ENCODE measurements at regions not wholly inside any gene's neighbourhood (a gene's known extent, or its start where the extent isn't known, plus 50 kb on each side); places are given as distances from the start of the nearest gene placed in this dataset.
"Not testable (repeated sequence)": the region's sequence is repeated elsewhere in the genome, so short reads cannot be mapped to it uniquely, and the experiment has no call there.

DNA sequence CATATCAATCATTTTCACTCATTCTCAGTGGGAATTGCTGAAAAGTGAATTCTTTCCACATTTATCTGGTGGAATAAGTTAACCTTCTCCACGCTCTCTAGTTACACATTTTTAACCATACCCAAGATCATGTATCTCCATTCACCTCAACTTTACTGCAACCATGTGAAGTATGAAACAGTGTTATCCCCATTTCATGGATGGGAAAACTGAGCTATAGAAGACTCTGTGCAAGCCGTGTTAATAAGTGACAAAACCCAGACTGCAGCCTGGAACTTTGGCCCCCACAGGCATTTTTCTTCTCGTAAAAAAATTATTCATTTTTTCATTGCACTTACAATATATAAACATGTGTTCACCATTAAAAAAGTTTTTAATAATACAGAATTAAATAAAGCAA is 82.4 kb upstream of the CCND2 start:
- DNase-seq = no peak

- no peak for DNase-seq
Observed at GRCh38 chr12:4190366-4191063, 83.0 kb upstream of the CCND2 start.

DNA sequence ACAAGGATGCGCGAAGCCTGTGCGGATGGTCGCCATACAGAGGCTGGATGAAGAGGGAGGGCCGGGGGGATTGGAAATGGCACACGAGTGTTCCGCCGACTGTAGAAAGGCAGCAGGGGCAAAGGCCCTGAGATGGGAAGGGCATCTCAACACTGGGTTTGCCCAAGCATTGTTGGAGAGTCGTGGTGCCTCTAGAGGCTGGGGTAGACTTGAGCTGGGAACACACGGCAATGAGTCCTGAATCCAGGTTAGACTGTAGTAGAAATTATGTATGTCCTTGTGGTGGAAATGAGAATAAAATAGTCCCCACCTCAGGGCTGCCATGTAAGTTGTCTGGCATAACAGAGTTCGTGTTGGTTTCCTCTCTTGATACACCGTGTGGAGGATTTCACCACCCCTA is 83.8 kb upstream of the CCND2 start:
- DNase-seq = no peak

- DNase-seq = no peak
Observed at GRCh38 chr12:4187916-4188315, 85.6 kb upstream of the CCND2 start.

GRCh38 chr12:4187315-4187714 is 86.2 kb upstream of the CCND2 start:
- not testable (repeated sequence) for DNase-seq

DNA sequence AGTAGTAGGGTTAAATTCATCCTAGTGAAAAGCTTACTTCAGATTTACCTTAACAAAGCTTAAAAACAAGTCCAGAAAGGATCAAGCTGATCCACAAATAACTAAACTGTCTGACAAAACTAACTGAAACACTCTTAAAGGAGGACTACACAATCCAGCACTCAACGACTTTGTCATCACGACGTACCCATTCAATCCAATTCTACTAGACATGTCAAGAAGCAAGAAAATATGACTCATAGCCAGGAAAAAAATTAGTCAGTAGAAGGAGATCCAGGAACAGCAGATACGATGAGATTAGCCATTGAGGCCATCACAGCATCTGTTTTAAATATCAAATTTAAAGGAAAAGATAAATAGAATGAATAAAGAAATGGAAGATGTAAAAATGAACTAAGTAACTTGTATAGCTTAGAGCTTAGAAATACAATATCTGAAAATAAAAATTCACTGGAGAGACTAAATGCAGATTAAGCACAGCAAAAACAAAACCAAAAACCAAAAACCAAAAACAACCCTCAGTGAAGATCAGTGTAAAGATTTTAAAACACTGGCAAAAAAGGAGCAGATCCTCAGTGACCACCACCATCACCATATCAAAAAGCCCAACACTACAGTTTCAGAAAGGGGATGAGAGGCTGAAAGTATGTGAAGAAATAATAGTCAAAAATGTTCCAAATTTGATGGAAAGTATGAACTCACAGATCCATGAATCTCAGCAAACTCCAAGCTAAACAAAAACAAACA is 95.0 kb upstream of the CCND2 start:
- DNase-seq = no peak

- no peak for DNase-seq
Observed at GRCh38 chr12:4177262-4177661, 96.3 kb upstream of the CCND2 start.

GRCh38 chr12:4176168-4176567 is 97.4 kb upstream of the CCND2 start:
- DNase-seq = no peak

DNA sequence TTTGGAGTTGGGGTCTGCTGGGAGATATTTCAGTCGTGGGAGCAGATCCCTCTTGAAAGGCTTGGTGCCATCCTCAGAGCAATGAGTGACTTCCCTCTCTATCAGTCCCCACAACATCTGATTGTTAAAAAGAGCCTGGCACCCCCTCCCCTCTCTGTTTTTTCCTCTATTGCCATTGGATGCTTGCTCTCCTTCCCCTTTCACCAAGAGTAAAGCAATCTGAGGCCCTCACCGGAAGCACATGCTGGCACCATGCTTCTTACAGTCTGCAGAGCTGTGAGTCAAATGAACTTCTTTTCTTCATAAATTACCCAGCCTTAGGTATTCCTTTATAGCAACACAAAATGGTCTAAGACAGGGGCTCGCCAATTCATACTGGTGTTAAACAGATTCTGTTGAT is 99.1 kb upstream of the CCND2 start:
- DNase-seq = no peak

GRCh38 chr12:4172999-4173398 is 100.6 kb upstream of the CCND2 start:
- no peak for DNase-seq

GRCh38 chr12:4171742-4172141 is 101.8 kb upstream of the CCND2 start:
- DNase-seq = no peak

DNA sequence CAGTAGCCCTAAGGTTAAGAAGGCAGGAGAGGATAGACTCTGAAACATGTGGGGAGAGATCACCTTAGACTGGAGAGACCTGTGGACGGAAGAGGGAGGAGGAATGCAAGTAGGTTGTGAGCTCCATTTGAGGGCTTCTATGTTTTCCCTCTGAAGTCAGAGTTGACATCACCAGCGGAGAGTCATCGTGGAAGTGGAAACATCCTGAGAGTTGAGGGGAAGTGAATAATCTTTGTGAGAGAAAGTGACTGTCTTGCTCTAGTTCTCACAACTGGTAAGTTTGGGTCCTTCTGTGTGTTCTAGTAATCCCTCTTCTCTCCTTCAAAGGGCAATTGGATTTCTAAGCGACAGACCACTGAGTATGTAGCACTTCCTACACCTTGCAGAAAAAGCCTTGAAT is 103.6 kb upstream of the CCND2 start:
- no peak for DNase-seq

DNA sequence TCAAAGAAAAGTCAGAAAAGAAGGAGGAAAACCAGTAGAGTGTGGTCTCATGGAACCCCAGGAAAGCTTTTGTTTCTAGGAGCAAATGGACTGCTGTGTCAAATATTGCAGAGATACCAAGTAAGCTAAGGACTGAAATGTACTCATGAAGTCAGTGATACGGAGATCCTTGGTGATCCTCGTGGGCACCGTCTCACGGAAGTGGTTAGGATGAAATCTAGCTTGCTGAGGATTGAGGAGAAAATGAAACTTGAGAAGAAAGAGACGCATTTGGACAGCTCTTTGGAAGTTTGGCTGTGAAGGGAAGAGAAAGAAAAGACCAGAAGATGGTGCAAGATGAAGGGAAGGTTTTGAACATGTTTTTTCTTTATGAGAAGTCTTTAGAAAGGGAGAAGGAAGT is 104.0 kb upstream of the CCND2 start:
- DNase-seq = no peak

DNA sequence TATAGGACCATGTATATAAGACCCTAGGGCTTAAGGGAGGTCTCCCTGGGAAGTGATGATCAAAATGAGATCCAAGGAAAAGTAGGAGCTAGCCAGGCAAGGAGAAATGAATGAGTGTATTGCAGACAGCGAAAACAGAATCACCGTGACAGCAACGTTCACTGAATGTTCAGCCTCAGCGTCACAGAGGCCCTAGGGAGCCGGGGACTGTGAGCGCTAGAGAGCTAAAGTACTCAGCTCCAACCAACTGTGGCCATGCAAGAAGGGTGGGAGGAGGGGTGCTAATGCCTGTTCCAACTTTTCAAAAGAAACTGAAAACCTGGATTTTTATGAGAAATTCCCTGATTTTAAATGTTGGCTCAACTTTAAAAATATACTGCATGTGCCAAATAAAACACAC is 105.5 kb upstream of the CCND2 start:
- DNase-seq = no peak

- peak in 5 of 6 experiments; percentile 21 to 55 (median 32) for DNase-seq
Observed at GRCh38 chr12:4164559-4165558, 108.7 kb upstream of the CCND2 start.

DNA sequence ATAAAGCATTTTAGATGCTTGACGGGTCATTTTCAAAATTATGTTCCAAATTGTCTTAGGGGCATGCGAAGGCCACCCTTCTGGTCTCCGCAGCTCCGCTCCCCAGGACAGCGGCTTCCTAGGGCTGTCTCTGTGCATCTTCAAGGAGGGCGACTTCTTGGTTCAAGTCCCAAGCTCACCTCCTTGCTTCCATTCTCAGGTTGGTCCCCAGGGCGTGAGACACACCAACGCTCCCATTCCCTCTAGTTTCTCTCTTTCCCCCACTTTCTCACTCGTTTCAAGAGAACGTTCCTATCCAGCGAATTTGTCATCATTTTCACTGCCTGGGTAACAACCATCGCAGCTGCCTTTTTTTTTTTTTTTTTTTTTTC is 109.4 kb upstream of the CCND2 start:
- DNase-seq = no peak

DNA sequence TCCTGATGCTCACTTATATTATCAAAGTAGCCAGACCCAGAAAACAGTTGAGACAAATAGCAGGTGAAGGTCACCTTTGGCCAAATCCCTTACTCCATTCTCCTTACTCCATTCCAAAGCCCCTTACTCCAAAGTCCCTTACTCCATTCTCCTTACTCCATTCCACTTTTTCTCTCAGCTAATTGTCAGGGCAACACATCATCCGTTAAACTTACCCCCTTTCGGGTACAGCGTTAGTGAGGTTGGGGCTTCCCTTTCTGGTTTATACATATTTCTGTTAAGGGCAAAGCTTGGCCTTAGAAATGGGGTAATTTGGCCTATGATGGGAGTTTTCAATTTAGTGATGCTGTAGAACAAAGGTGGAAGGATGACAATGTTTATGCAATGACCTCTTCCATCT is 111.8 kb upstream of the CCND2 start:
- no peak for DNase-seq

GRCh38 chr12:4160314-4161040 is 113.1 kb upstream of the CCND2 start:
- DNase-seq = no peak

DNA sequence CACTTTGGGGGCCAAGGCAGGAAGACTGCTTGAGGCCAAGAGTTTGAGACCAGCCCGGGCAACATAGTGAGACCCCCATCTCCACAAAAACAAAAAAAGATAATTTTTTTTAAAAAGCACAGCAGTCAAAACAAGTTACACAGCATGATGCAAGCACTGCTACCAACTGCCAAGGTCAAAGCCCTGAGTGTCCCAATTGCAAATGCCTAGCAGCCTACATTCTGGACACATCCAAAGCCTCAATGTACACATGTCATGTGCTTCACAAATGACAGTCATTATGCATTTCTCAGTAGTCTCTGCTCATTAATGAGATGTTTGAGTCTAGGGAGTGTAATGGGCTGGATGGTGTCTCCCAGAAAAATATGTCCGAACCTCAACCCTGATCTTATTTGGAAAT is 113.7 kb upstream of the CCND2 start:
- no peak for DNase-seq

DNA sequence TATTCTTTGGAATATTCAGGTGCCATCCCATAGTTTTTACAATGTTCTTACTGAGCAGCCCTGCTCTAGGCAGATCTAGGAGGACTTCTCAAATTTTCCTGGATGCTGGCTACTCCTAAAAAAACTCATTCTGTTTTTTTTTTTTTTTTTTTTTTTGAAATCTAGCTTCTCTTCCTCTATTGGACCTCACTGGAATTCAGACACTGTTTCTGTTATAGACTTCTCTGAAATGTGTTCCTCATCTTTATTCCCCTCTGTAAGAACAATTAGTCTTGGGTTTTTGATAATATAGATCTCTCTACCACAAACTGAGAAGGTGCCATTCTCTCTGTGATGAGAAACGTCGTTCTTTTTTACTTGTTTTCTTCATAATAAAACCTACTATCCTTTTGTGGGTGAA is 115.3 kb upstream of the CCND2 start:
- DNase-seq = no peak

DNA sequence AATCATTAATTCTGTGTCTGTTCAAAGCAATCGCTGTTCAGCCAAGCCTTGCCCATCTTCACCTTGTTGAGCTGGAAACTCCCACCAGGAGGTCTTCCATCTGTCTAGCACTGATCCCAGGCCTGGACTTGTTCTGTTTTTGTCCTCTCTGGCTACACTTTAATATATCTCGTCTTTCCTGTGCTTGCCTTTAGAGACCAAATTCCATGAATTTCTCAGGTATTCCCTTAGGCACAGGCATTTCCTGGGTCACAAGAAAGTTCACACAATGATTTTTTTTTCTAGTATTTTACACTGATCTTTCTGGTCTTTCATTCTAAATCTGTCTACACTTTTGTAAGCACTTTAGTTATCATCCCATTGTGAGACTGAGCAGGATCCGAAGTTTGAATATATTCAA is 116.4 kb upstream of the CCND2 start:
- DNase-seq = no peak

GRCh38 chr12:4156317-4156716 is 117.2 kb upstream of the CCND2 start:
- no peak for DNase-seq

DNA sequence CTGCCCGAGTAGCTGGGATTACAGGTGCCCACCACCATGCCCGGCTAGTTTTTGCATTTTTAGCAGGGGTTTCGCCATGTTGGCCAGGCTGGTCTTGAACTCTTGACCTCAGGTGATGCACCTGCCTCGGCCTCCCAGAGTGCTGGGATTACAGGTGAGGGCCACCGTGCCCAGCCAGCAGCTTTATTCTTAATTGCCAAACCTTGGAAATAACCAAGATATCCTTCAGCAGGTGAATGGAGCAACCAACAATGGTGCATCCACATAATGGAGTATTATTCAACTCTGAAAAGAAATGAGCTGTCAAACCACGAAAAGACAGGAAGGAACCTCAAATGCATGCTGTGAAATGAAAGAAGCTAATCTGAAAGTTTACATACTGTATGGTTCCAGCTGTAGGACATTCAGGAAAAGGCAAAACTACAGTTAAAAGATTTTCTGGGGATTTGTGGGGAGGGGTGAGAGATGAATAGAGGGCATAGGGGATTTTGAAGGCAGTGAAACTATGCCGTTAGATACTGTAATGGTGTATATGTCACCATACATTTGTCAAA is 118.8 kb upstream of the CCND2 start:
- DNase-seq = no peak
